K562 (cell line): ENCODE measurements at regions not wholly inside any gene's neighbourhood (a gene's known extent, or its start where the extent isn't known, plus 50 kb on each side); places are given as distances from the start of the nearest gene placed in this dataset.

Experiments used
- CBX1 ChIP-seq: sonication (generic); IDR thresholded peaks from 2 replicates; pipeline ENCODE4 v1.6.1; 2016; ENCODE audit warnings: antibody characterized with exemption, low read depth, mild to moderate bottlenecking
- ILK ChIP-seq: fragments of 450-650 bp; IDR thresholded peaks from 2 replicates; pipeline ENCODE4 v1.6.1; 2016; ENCODE audit warnings: missing genetic modification characterization, low read depth, mild to moderate bottlenecking, missing compliant biosample characterization, moderate library complexity, borderline replicate concordance
- LCOR ChIP-seq: sonication (generic); formaldehyde crosslinking; IDR thresholded peaks from 2 replicates; pipeline ENCODE4 v1.8.0; 2022; ENCODE audit warnings: mild to moderate bottlenecking, missing genetic modification reagents
- NR2C1 ChIP-seq, 2 experiments: fragments of 450-650 bp; IDR thresholded peaks; 2 replicates each; pipeline ENCODE4 v1.6.1; 2017; ENCODE audit warnings: mild to moderate bottlenecking in 2 of 2, antibody characterized with exemption in 1 of 2, inconsistent platforms in 1 of 2, missing compliant biosample characterization in 1 of 2, missing genetic modification characterization in 1 of 2
- PYGO2 ChIP-seq: fragments of 450-650 bp; IDR thresholded peaks from 2 replicates; pipeline ENCODE4 v1.6.1; 2016; ENCODE audit warnings: mild to moderate bottlenecking, missing genetic modification characterization, moderate library complexity, missing compliant biosample characterization
- XRCC5 ChIP-seq: fragments of 200-400 bp; formaldehyde crosslinking; IDR thresholded peaks from 2 replicates; pipeline ENCODE4 v1.6.1; 2017; ENCODE audit warnings: low read depth, mild to moderate bottlenecking, low read length
- ZNF165 ChIP-seq: fragments of 250-450 bp; sonication (Bioruptor Pico); IDR thresholded peaks from 2 replicates; pipeline ENCODE4 v1.4.0; 2020; ENCODE audit warnings: borderline replicate concordance
- ZNF584 ChIP-seq: fragments of 200-800 bp; sonication (Bioruptor generic); IDR thresholded peaks from 2 replicates; pipeline ENCODE4 v1.6.1; 2016; ENCODE audit warnings: low read depth, mild to moderate bottlenecking, missing genetic modification characterization, missing compliant biosample characterization
- TF ChIP-seq, protein P1 (sequence below): fragments of 450-650 bp; formaldehyde crosslinking; IDR thresholded peaks from 2 replicates; pipeline ENCODE4 v1.4.0; 2020; ENCODE audit warnings: mild to moderate bottlenecking, moderate library complexity
- TF ChIP-seq, protein P2 (sequence below): fragments of 250-450 bp; sonication (Bioruptor Pico); IDR thresholded peaks from 2 replicates; pipeline ENCODE4 v1.6.1; 2021; ENCODE audit warnings: mild to moderate bottlenecking
- TF ChIP-seq, protein P3 (sequence below): sonication (generic); formaldehyde crosslinking; IDR thresholded peaks from 2 replicates; pipeline ENCODE4 v1.8.1; 2023; ENCODE audit warnings: missing genetic modification reagents, mild to moderate bottlenecking, borderline replicate concordance
- TF ChIP-seq, protein P4 (sequence below): IDR thresholded peaks from 2 replicates; pipeline ENCODE4 v1.6.1; 2014; ENCODE audit warnings: antibody characterized with exemption
- TF ChIP-seq, protein P5 (sequence below): fragments of 450-650 bp; IDR thresholded peaks from 2 replicates; pipeline ENCODE4 v1.6.1; 2016; ENCODE audit warnings: missing biosample characterization, missing genetic modification characterization
- TF ChIP-seq, protein P6 (sequence below): fragments of 200-800 bp; sonication (Bioruptor generic); IDR thresholded peaks from 2 replicates; pipeline ENCODE4 v1.6.1; 2017; ENCODE audit warnings: missing genetic modification characterization, missing compliant biosample characterization

DNA sequence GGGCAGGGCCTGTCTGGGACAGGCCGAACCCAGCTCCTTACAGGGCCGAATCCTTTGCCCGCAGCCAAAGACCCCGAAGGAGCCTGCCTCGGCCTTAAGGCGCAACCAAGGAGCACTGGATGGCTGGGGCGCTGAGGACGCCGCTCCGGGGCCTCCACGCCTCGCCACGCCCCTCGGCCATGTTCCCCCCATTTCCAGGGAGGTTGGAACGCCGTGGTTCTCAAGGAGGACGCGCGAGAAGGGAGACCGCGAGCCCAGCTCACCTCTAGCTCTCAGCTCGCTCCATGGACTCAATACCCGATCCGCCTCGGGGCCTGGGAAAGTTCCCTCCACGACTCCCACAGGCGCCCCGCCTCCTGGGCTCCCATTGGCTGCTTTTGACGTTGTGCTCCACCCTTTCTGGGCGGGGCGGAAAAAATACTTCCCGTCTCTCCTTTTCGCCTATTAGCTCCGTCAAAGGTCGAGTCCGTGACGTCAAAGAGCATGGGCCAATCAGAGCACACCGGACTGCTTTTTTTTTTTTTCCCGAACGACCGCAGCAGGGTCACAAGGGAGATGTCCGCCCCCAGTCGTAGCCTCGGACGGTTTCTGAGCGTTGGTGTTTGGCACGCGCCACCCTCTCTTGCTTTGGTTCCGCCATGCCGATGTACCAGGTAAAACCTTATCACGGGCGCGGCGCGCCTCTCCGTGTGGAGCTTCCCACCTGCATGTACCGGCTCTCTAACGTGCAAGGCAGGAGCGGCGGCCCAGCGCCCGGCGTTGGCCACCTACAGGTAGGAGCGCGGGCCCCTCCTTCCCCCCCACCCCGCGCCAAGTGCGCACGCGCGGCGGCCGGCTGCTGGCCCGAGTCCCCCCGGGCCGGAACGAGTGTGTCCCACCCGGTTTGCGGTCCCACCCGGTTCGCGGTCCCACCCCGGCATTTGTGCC, 305.7 kb downstream of the TYW1 start (continued):
- no peak for TF ChIP-seq PYGO2
- no peak for TF ChIP-seq ILK
- TF ChIP-seq NR2C1 (IDR thresholded peaks at IDR 0.05), result peak; percentile 89
- peak; percentile 90 for TF ChIP-seq NR2C1 (tag; IDR thresholded peaks at IDR 0.05)
- TF ChIP-seq LCOR (CRISPR knock-in tag), result peak; percentile 72
- TF ChIP-seq ZNF165, result no peak
- TF ChIP-seq, protein P1, sequence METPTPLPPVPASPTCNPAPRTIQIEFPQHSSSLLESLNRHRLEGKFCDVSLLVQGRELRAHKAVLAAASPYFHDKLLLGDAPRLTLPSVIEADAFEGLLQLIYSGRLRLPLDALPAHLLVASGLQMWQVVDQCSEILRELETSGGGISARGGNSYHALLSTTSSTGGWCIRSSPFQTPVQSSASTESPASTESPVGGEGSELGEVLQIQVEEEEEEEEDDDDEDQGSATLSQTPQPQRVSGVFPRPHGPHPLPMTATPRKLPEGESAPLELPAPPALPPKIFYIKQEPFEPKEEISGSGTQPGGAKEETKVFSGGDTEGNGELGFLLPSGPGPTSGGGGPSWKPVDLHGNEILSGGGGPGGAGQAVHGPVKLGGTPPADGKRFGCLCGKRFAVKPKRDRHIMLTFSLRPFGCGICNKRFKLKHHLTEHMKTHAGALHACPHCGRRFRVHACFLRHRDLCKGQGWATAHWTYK (CRISPR knock-in tag), result peak; percentile 82; the same call in 1 of the 2 replicates
- no peak for TF ChIP-seq ZNF584 (CRISPR knock-in tag)
- TF ChIP-seq, protein P2, sequence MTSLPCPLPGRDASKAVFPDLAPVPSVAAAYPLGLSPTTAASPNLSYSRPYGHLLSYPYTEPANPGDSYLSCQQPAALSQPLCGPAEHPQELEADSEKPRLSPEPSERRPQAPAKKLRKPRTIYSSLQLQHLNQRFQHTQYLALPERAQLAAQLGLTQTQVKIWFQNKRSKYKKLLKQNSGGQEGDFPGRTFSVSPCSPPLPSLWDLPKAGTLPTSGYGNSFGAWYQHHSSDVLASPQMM (CRISPR knock-in tag), result no peak
- TF ChIP-seq XRCC5, result peak; percentile 18; the same call in 1 of the 2 replicates
- TF ChIP-seq, protein P3, sequence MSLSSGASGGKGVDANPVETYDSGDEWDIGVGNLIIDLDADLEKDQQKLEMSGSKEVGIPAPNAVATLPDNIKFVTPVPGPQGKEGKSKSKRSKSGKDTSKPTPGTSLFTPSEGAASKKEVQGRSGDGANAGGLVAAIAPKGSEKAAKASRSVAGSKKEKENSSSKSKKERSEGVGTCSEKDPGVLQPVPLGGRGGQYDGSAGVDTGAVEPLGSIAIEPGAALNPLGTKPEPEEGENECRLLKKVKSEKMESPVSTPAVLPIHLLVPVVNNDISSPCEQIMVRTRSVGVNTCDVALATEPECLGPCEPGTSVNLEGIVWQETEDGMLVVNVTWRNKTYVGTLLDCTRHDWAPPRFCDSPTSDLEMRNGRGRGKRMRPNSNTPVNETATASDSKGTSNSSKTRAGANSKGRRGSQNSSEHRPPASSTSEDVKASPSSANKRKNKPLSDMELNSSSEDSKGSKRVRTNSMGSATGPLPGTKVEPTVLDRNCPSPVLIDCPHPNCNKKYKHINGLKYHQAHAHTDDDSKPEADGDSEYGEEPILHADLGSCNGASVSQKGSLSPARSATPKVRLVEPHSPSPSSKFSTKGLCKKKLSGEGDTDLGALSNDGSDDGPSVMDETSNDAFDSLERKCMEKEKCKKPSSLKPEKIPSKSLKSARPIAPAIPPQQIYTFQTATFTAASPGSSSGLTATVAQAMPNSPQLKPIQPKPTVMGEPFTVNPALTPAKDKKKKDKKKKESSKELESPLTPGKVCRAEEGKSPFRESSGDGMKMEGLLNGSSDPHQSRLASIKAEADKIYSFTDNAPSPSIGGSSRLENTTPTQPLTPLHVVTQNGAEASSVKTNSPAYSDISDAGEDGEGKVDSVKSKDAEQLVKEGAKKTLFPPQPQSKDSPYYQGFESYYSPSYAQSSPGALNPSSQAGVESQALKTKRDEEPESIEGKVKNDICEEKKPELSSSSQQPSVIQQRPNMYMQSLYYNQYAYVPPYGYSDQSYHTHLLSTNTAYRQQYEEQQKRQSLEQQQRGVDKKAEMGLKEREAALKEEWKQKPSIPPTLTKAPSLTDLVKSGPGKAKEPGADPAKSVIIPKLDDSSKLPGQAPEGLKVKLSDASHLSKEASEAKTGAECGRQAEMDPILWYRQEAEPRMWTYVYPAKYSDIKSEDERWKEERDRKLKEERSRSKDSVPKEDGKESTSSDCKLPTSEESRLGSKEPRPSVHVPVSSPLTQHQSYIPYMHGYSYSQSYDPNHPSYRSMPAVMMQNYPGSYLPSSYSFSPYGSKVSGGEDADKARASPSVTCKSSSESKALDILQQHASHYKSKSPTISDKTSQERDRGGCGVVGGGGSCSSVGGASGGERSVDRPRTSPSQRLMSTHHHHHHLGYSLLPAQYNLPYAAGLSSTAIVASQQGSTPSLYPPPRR (CRISPR knock-in tag), result no peak
- no peak for TF ChIP-seq CBX1
- TF ChIP-seq, protein P4, sequence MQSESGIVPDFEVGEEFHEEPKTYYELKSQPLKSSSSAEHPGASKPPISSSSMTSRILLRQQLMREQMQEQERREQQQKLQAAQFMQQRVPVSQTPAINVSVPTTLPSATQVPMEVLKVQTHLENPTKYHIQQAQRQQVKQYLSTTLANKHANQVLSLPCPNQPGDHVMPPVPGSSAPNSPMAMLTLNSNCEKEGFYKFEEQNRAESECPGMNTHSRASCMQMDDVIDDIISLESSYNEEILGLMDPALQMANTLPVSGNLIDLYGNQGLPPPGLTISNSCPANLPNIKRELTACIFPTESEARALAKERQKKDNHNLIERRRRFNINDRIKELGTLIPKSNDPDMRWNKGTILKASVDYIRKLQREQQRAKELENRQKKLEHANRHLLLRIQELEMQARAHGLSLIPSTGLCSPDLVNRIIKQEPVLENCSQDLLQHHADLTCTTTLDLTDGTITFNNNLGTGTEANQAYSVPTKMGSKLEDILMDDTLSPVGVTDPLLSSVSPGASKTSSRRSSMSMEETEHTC, result peak; percentile 92
- TF ChIP-seq, protein P5, sequence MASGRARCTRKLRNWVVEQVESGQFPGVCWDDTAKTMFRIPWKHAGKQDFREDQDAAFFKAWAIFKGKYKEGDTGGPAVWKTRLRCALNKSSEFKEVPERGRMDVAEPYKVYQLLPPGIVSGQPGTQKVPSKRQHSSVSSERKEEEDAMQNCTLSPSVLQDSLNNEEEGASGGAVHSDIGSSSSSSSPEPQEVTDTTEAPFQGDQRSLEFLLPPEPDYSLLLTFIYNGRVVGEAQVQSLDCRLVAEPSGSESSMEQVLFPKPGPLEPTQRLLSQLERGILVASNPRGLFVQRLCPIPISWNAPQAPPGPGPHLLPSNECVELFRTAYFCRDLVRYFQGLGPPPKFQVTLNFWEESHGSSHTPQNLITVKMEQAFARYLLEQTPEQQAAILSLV (tag), result no peak
- TF ChIP-seq, protein P6, sequence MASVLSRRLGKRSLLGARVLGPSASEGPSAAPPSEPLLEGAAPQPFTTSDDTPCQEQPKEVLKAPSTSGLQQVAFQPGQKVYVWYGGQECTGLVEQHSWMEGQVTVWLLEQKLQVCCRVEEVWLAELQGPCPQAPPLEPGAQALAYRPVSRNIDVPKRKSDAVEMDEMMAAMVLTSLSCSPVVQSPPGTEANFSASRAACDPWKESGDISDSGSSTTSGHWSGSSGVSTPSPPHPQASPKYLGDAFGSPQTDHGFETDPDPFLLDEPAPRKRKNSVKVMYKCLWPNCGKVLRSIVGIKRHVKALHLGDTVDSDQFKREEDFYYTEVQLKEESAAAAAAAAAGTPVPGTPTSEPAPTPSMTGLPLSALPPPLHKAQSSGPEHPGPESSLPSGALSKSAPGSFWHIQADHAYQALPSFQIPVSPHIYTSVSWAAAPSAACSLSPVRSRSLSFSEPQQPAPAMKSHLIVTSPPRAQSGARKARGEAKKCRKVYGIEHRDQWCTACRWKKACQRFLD (CRISPR knock-in tag), result peak; percentile 84; the same call in 1 of the 2 replicates
